K562 (cell line): ENCODE measurements at regions not wholly inside any gene's neighbourhood (a gene's known extent, or its start where the extent isn't known, plus 50 kb on each side); places are given as distances from the start of the nearest gene placed in this dataset.
A peak's percentile ranks its signal among the peaks of the same experiment; 100 is the strongest.

Experiments
- BCL6 ChIP-seq: fragments of 250-450 bp; sonication (Bioruptor Pico); IDR thresholded peaks from 2 replicates; pipeline ENCODE4 v1.4.0; 2020
- BDP1 ChIP-seq: IDR thresholded peaks from 3 replicates; pipeline ENCODE4 v1.6.1; 2011; ENCODE audit not compliant: insufficient read length, insufficient read depth
- CBX2 ChIP-seq: fragments of 200-600 bp; sonication (generic); IDR thresholded peaks from one replicate; pipeline ENCODE4 v1.6.1; 2012; ENCODE audit warnings: mild to moderate bottlenecking, low read length, inconsistent platforms; ENCODE audit not compliant: insufficient read depth, poor library complexity, severe bottlenecking
- CCAR2 ChIP-seq: fragments of 200-400 bp; formaldehyde crosslinking; IDR thresholded peaks from 2 replicates; pipeline ENCODE4 v1.6.1; 2017; ENCODE audit warnings: mild to moderate bottlenecking, low read depth, low read length
- CREM ChIP-seq: IDR thresholded peaks from 2 replicates; pipeline ENCODE4 v1.6.1; 2014; ENCODE audit warnings: antibody characterized with exemption, low read depth
- DMBX1 ChIP-seq: fragments of 250-450 bp; sonication (Bioruptor Pico); IDR thresholded peaks from 2 replicates; pipeline ENCODE4 v1.8.0; 2022; ENCODE audit warnings: inconsistent platforms, mild to moderate bottlenecking, moderate library complexity, borderline replicate concordance
- E4F1 ChIP-seq: fragments of 250-450 bp; sonication (Bioruptor Pico); IDR thresholded peaks from 2 replicates; pipeline ENCODE4 v1.5.0; 2021; ENCODE audit warnings: mild to moderate bottlenecking, borderline replicate concordance
- L3MBTL2 ChIP-seq: fragments of 450-650 bp; IDR thresholded peaks from 2 replicates; pipeline ENCODE4 v1.6.1; 2016; ENCODE audit warnings: mild to moderate bottlenecking, moderate library complexity
- MAZ ChIP-seq, 2 experiments: fragments of 450-650 bp in 1 of 2; sonication (generic) in 1 of 2; formaldehyde crosslinking; IDR thresholded peaks in 1 of 2; conservative IDR thresholded peaks in 1 of 2; 2 replicates each; pipeline versions ENCODE4 v1.4.0 to v1.5.0; 2020; ENCODE audit warnings: mild to moderate bottlenecking in 1 of 2, missing genetic modification reagents in 1 of 2
- MEF2D ChIP-seq: conservative IDR thresholded peaks from 2 replicates; pipeline ENCODE4 v1.6.1; 2016; ENCODE audit warnings: low read depth, missing genetic modification characterization, missing compliant biosample characterization
- MNT ChIP-seq, 2 experiments: fragments of 450-650 bp; conservative IDR thresholded peaks; 2 replicates each; pipeline ENCODE4 v1.6.1; 2017; ENCODE audit warnings: mild to moderate bottlenecking in 2 of 2, moderate library complexity in 2 of 2
- RB1 ChIP-seq: fragments of 450-650 bp; IDR thresholded peaks from 2 replicates; pipeline ENCODE4 v1.6.1; 2017; ENCODE audit warnings: low read depth, mild to moderate bottlenecking
- RBBP5 ChIP-seq: fragments of 200-600 bp; sonication (generic); IDR thresholded peaks from 2 replicates; pipeline ENCODE4 v1.6.1; 2012; ENCODE audit warnings: borderline replicate concordance, mild to moderate bottlenecking, low read length, control low read depth, inconsistent platforms; ENCODE audit not compliant: insufficient read depth, poor library complexity, severe bottlenecking
- SMARCA4 ChIP-seq: fragments of 450-650 bp; IDR thresholded peaks from 2 replicates; pipeline ENCODE4 v1.6.1; 2016
- THAP7 ChIP-seq: fragments of 250-450 bp; sonication (Bioruptor Pico); IDR thresholded peaks from 2 replicates; pipeline ENCODE4 v1.5.0; 2021
- ZBTB5 ChIP-seq: fragments of 450-650 bp; IDR thresholded peaks from 2 replicates; pipeline ENCODE4 v1.6.1; 2017; ENCODE audit warnings: antibody characterized with exemption
- ZFP30 ChIP-seq: fragments of 250-450 bp; sonication (Bioruptor Pico); IDR thresholded peaks from 2 replicates; pipeline ENCODE4 v1.8.0; 2022; ENCODE audit warnings: moderate library complexity, mild to moderate bottlenecking, inconsistent platforms, borderline replicate concordance
- ZNF121 ChIP-seq: sonication (generic); formaldehyde crosslinking; conservative IDR thresholded peaks from 2 replicates; pipeline ENCODE4 v1.8.0; 2022; ENCODE audit warnings: missing genetic modification reagents
- ZNF134 ChIP-seq: fragments of 250-450 bp; sonication (Bioruptor Pico); conservative IDR thresholded peaks from 2 replicates; pipeline ENCODE4 v1.4.0; 2020
- ZNF398 ChIP-seq: fragments of 250-450 bp; sonication (Bioruptor Pico); IDR thresholded peaks from 2 replicates; pipeline ENCODE4 v1.8.0; 2021; ENCODE audit warnings: moderate library complexity, mild to moderate bottlenecking, inconsistent platforms

GRCh38 chr7:130909881-130910672, 176.1 kb upstream of the KLF14 start (continued):
- TF ChIP-seq RBBP5, result no peak
- no peak for TF ChIP-seq ZFP30 (CRISPR knock-in tag)
- no peak for TF ChIP-seq BDP1
- TF ChIP-seq E4F1, result no peak
- peak; percentile 80 for TF ChIP-seq SMARCA4
- TF ChIP-seq BCL6 (CRISPR knock-in tag), result no peak
- TF ChIP-seq RB1, result no peak
- TF ChIP-seq L3MBTL2, result no peak
- TF ChIP-seq THAP7, result no peak
- no peak for TF ChIP-seq ZNF398 (CRISPR knock-in tag)
- no peak for TF ChIP-seq MNT (conservative IDR thresholded peaks at IDR 0.05)
- TF ChIP-seq MAZ (CRISPR knock-in tag; conservative IDR thresholded peaks at IDR 0.05 in 1 of 2, IDR thresholded peaks at IDR 0.05 in 1 of 2), result no peak
- no peak for TF ChIP-seq ZBTB5
- TF ChIP-seq MEF2D (tag), result no peak
- TF ChIP-seq CREM, result no peak; the same call in 1 of the 2 replicates
- TF ChIP-seq DMBX1, result 0 out of 2 replicates have a peak, but pooled peaks have one; percentile 23
- TF ChIP-seq ZNF134, result no peak
- TF ChIP-seq CCAR2, result no peak
- no peak for TF ChIP-seq ZNF121 (CRISPR knock-in tag)
- TF ChIP-seq CBX2, result no peak
